ENCODE measurements at regions not wholly inside any gene's neighbourhood (a gene's known extent, or its start where the extent isn't known, plus 50 kb on each side); places are given as distances from the start of the nearest gene placed in this dataset.

- TF ChIP-seq CTCF (IDR thresholded peaks at IDR 0.05) (peak in 2 of 6 experiments; percentile 24 to 27), POLR2A (IDR thresholded peaks at IDR 0.05) (no peak)
These were observed 78.5 kb downstream of the MDH1 start for GRCh38 chr2:63667132-63667700.

Data from esophagus squamous epithelium (tissue), 4 donors.